Activated naive CD8-positive, alpha-beta T cell treated with anti-CD3 and anti-CD28 coated beads, Interleukin-2, amount 10 ng/mL, durations not matched to agents 7 days and 5 days (primary cell): ENCODE measurements at regions not wholly inside any gene's neighbourhood (a gene's known extent, or its start where the extent isn't known, plus 50 kb on each side); places are given as distances from the start of the nearest gene placed in this dataset.

Source experiments
- ATAC-seq: fragments of 150-1000 bp; cut with Tn5 transposase; one replicate; pipeline ENCODE4 v1.10.0; 2021; ENCODE audit warnings: low read depth, moderate library complexity
- POLR2A ChIA-PET: fragments of 350-600 bp; sonication (Branson Sonifier 250); formaldehyde crosslinking; loops from one replicate; lab custom pipeline; 2021; ENCODE audit warnings: antibody characterized with exemption; lab: Charles Lee
- DNase-seq: peaks from one replicate; pipeline ENCODE4 v3.0.0; 2021
- H3K27ac Mint-ChIP-seq: one replicate; pipeline ENCODE4 v1.8.0; 2022; ENCODE audit warnings: mild to moderate bottlenecking, mixed read lengths
- H3K27me3 Mint-ChIP-seq: one replicate; pipeline ENCODE4 v1.8.0; 2022; ENCODE audit warnings: mild to moderate bottlenecking, moderate library complexity, mixed read lengths
- H3K36me3 Mint-ChIP-seq: one replicate; pipeline ENCODE4 v1.8.0; 2021; ENCODE audit warnings: mild to moderate bottlenecking, mixed read lengths
- H3K4me1 Mint-ChIP-seq: one replicate; pipeline ENCODE4 v1.8.0; 2021; ENCODE audit warnings: mixed read lengths
- H3K4me3 Mint-ChIP-seq: one replicate; pipeline ENCODE4 v1.8.0; 2022; ENCODE audit warnings: mild to moderate bottlenecking, moderate library complexity, mixed read lengths
- H3K9me3 Mint-ChIP-seq: one replicate; pipeline ENCODE4 v1.8.0; 2021; ENCODE audit warnings: mixed read lengths

DNA sequence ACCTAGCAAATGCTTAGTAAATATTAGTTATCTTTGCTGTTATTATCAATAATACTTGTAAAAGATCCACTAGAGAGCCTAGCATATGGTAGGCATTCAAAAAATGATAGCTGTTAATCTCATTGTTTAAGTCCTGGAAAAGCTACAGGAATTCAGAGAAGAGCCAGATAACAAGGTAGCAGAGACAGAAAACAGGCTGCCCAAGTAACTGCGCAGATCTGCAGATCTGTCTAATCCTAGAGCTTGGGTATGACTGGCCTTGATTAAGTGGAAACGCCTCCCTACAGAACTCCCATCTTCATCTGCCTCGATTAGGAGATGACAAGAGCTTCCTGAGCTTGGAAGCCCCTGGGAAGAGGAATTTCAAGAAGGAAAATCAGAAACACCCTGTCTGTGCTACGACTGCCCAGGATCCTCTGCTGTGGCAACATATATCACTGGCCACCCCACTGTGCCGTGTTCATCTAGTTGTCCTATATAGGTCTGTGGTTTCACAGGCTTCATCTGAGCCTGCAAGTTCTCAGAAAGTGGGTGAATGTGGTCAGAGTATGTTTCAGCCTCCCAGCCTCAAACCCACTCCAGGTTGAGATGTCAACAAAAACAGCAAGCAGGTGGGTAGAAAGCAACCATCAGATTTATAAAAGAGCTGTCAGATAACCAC, 151.5 kb upstream of the PKDCC start:
- Mint-ChIP-seq H3K27me3 (peaks cover 29% of the 10 kb centered on the region), H3K36me3 (no peaks in the 10 kb centered on the region), H3K27ac (no peak overlapping the region), H3K4me1 (peaks cover 10% of the 10 kb centered on the region), H3K9me3 (no peaks in the 10 kb centered on the region), H3K4me3 (no peak overlapping the region)
- POLR2A ChIA-PET = no interaction called here
- ATAC-seq (peak; percentile 73), DNase-seq (no peak)

DNA sequence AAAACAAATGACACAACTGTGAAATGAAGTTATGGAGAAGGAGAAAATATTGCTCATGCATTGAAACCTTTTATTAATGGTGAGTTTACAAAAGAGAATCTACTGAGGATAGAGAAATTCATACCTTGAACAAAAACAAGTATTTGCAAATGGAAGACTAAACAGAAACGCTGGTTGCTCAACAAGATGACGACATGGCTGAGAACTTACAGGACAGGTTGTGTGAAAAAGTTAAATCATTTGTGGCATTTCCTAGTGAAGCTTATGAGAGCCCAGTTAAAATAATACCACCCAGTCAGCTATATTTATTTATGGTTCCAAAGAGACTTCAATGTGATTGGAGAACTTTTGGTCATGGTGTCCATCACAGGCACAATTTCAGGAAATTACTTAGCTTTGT, 148.6 kb upstream of the PKDCC start:
- DNase-seq (no peak), ATAC-seq (no peak)
- H3K36me3 Mint-ChIP-seq = no peaks in the 10 kb centered on the region
- peaks cover 10% of the 10 kb centered on the region for H3K4me1 Mint-ChIP-seq
- H3K27me3 Mint-ChIP-seq = peaks cover 38% of the 10 kb centered on the region
- no peaks in the 10 kb centered on the region for H3K9me3 Mint-ChIP-seq
- H3K27ac Mint-ChIP-seq = no peak overlapping the region
- H3K4me3 Mint-ChIP-seq = no peak overlapping the region
- POLR2A ChIA-PET = no interaction called here

- Mint-ChIP-seq H3K9me3 (no peaks in the 10 kb centered on the region), H3K27ac (no peak overlapping the region), H3K4me3 (no peak overlapping the region), H3K4me1 (peaks cover 10% of the 10 kb centered on the region), H3K27me3 (peaks cover 44% of the 10 kb centered on the region), H3K36me3 (no peaks in the 10 kb centered on the region)
- POLR2A ChIA-PET = no interaction called here
- no peak for DNase-seq
- no peak for ATAC-seq
Measured at GRCh38 chr2:41900101-41900577, 147.7 kb upstream of the PKDCC start.

DNA sequence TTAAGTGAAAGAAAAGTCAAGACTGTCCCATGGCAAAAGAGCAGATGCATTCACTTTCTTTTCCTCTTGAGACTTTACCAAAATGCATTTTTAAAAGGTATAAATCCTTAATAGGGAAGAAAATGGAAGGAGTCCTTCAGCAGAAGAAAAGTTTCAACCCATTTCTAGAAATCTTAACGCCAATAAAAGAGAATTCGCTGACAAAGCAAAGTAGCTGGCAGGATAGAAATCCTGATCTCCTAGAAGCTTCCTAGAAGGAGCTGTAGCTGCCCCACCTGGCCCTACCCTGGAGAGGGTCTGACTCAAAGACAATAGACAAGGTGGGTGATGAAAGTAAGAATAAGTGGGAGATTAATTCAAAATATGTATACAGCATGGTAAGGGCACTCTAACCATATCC, 144.9 kb upstream of the PKDCC start:
- DNase-seq (no peak), ATAC-seq (no peak)
- Mint-ChIP-seq H3K9me3 (no peaks in the 10 kb centered on the region), H3K27me3 (peaks cover 55% of the 10 kb centered on the region), H3K4me3 (no peak overlapping the region), H3K27ac (no peak overlapping the region), H3K36me3 (no peaks in the 10 kb centered on the region), H3K4me1 (peaks cover under 1% of the 10 kb centered on the region)
- POLR2A ChIA-PET = no interaction called here

- H3K4me1 Mint-ChIP-seq = peaks cover 5% of the 10 kb centered on the region
- ATAC-seq (no peak), DNase-seq (no peak)
- peaks cover 56% of the 10 kb centered on the region for H3K27me3 Mint-ChIP-seq
- H3K27ac Mint-ChIP-seq = no peak overlapping the region
- H3K4me3 Mint-ChIP-seq = no peak overlapping the region
- no peaks in the 10 kb centered on the region for H3K9me3 Mint-ChIP-seq
- POLR2A ChIA-PET = no interaction called here
- H3K36me3 Mint-ChIP-seq = no peaks in the 10 kb centered on the region
Measured at GRCh38 chr2:41903474-41904135, 144.2 kb upstream of the PKDCC start.

GRCh38 chr2:41904459-41904858, 143.4 kb upstream of the PKDCC start:
- no peak for ATAC-seq
- Mint-ChIP-seq H3K27me3 (peaks cover 51% of the 10 kb centered on the region), H3K9me3 (no peaks in the 10 kb centered on the region), H3K27ac (no peak overlapping the region), H3K4me3 (no peak overlapping the region), H3K36me3 (no peaks in the 10 kb centered on the region), H3K4me1 (peaks cover 5% of the 10 kb centered on the region)
- DNase-seq = no peak
- POLR2A ChIA-PET = no interaction called here

GRCh38 chr2:41905597-41906337, 142.1 kb upstream of the PKDCC start:
- Mint-ChIP-seq H3K4me3 (no peak overlapping the region), H3K9me3 (no peaks in the 10 kb centered on the region), H3K36me3 (no peaks in the 10 kb centered on the region), H3K27me3 (peaks cover 53% of the 10 kb centered on the region), H3K27ac (no peak overlapping the region), H3K4me1 (peaks cover 7% of the 10 kb centered on the region)
- no peak for DNase-seq
- ATAC-seq = no peak
- POLR2A ChIA-PET = no interaction called here

- H3K4me1 Mint-ChIP-seq = peaks cover 7% of the 10 kb centered on the region
- H3K36me3 Mint-ChIP-seq = no peaks in the 10 kb centered on the region
- H3K27ac Mint-ChIP-seq = no peak overlapping the region
- H3K27me3 Mint-ChIP-seq = peaks cover 55% of the 10 kb centered on the region
- POLR2A ChIA-PET = no interaction called here
- DNase-seq (no peak), ATAC-seq (no peak)
- no peaks in the 10 kb centered on the region for H3K9me3 Mint-ChIP-seq
- no peak overlapping the region for H3K4me3 Mint-ChIP-seq
Measured at GRCh38 chr2:41906338-41906725, 141.5 kb upstream of the PKDCC start.

DNA sequence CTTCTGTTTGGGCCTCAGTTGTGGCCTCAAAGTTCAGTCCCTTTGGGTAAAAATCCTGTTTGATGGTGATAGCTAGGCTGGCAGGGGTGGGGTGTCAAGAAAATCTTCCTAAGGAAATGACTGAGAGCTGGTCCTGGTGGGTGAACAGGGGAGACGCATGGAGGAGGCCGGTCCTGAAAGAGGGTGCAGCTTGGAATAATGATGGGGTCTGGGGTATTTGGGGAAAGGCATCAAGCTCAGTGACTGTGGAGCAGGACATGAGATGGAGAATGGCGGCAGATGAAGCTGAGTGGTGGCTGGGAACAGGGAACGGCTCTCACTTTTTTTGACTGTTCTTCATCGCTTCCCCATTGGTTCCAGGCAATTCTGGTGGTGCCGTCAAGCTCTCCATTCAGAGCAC, 140.7 kb upstream of the PKDCC start:
- peaks cover 7% of the 10 kb centered on the region for H3K4me1 Mint-ChIP-seq
- H3K27me3 Mint-ChIP-seq = peaks cover 49% of the 10 kb centered on the region
- H3K27ac Mint-ChIP-seq = no peak overlapping the region
- DNase-seq (no peak), ATAC-seq (no peak)
- no peaks in the 10 kb centered on the region for H3K36me3 Mint-ChIP-seq
- no peak overlapping the region for H3K4me3 Mint-ChIP-seq
- no peaks in the 10 kb centered on the region for H3K9me3 Mint-ChIP-seq
- POLR2A ChIA-PET = no interaction called here

DNA sequence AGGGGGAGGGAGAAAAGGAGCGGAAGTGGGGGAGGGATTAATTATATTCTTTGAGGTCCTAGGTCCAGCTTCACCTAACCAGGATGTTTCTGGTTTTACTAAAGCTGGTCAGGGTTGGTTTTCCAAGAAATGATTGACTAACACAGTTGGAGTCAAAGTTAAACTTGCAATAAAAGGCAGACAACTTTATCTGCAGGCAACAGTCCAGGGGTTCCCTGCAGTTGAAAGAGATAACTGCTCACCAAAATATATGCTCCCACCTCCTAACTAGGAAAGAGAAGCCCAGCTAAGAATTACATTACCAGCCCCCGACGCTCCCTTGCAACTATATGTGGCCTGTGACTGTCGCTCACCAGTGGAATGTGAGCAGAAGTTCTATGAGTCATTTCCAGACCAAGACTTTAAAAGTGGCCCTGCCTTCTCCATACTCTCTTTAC, 140.0 kb upstream of the PKDCC start:
- peaks cover 48% of the 10 kb centered on the region for H3K27me3 Mint-ChIP-seq
- no peak overlapping the region for H3K27ac Mint-ChIP-seq
- no peaks in the 10 kb centered on the region for H3K9me3 Mint-ChIP-seq
- no peaks in the 10 kb centered on the region for H3K36me3 Mint-ChIP-seq
- ATAC-seq = no peak
- DNase-seq = no peak
- H3K4me1 Mint-ChIP-seq = peaks cover 7% of the 10 kb centered on the region
- POLR2A ChIA-PET = no interaction called here
- H3K4me3 Mint-ChIP-seq = no peak overlapping the region

DNA sequence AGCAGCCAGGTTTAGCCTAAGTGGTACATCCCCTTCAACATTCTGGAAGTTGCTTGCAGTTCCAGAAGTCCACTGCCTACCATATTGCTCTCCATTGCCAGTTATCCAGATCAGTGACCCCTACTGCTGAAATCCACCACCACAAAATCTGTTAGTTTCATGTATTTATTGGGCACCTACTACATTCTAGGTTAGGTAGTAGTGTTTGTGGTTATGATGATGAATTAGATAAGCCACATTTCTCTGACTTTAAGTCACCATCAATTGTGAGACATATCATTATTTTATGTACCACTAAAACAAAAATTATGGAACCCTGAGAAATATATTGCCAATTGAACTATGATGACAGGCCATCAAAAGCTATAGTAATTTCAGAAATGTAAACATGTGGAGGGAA, 139.5 kb upstream of the PKDCC start:
- POLR2A ChIA-PET = no interaction called here
- ATAC-seq (no peak), DNase-seq (no peak)
- no peak overlapping the region for H3K27ac Mint-ChIP-seq
- peaks cover 7% of the 10 kb centered on the region for H3K4me1 Mint-ChIP-seq
- H3K27me3 Mint-ChIP-seq = peaks cover 47% of the 10 kb centered on the region
- H3K9me3 Mint-ChIP-seq = no peaks in the 10 kb centered on the region
- no peaks in the 10 kb centered on the region for H3K36me3 Mint-ChIP-seq
- no peak overlapping the region for H3K4me3 Mint-ChIP-seq

- no peak overlapping the region for H3K4me3 Mint-ChIP-seq
- no peaks in the 10 kb centered on the region for H3K9me3 Mint-ChIP-seq
- peaks cover 39% of the 10 kb centered on the region for H3K27me3 Mint-ChIP-seq
- POLR2A ChIA-PET = no interaction called here
- ATAC-seq (no peak), DNase-seq (no peak)
- H3K27ac Mint-ChIP-seq = no peak overlapping the region
- H3K36me3 Mint-ChIP-seq = no peaks in the 10 kb centered on the region
- peaks cover 7% of the 10 kb centered on the region for H3K4me1 Mint-ChIP-seq
Measured at GRCh38 chr2:41909584-41909983, 138.2 kb upstream of the PKDCC start.

DNA sequence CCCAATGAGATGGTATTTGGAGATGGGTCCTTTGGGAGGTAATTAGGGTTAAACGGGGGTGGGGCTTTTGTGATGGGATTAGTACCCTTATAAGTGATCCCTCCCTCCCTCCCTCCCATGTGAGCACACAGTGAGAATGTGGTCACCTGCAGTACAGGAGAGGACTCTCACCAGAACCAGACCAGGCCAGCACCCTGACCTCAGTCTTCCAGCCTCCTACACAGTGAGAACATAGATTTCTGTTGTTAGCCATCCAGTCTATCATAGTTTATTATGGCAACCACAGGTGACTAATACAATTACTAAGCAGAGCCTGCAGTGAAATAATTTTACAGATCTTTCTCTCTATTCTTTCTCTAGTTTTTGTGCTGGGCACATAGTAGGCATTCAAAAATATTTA, 137.7 kb upstream of the PKDCC start:
- Mint-ChIP-seq H3K4me1 (peaks cover 7% of the 10 kb centered on the region), H3K36me3 (no peaks in the 10 kb centered on the region), H3K27me3 (peaks cover 35% of the 10 kb centered on the region), H3K4me3 (no peak overlapping the region), H3K9me3 (no peaks in the 10 kb centered on the region), H3K27ac (no peak overlapping the region)
- DNase-seq (no peak), ATAC-seq (no peak)
- POLR2A ChIA-PET = no interaction called here

DNA sequence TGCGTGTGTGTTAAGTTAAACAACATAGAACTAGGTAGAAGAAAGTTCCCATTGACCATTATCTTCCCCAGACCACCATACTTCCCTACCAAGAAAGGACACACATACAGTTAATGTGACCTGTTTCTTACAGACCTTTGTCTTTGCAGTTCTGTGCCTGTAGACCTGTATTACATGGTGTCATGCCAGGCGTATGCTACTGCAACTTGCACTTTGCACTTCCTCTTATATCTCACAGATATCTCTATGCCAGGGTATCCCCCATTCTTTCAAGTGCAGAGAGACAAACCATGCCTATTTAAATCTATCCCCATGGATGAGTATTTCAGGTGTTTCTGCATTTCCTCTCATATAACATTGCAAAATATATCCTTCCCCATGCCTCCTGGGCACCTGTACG, 136.8 kb upstream of the PKDCC start:
- Mint-ChIP-seq H3K27me3 (peaks cover 34% of the 10 kb centered on the region), H3K4me1 (peaks cover 7% of the 10 kb centered on the region), H3K9me3 (no peaks in the 10 kb centered on the region), H3K4me3 (no peak overlapping the region), H3K27ac (no peak overlapping the region), H3K36me3 (no peaks in the 10 kb centered on the region)
- DNase-seq (no peak), ATAC-seq (no peak)
- POLR2A ChIA-PET = no interaction called here
